ENCODE measurements at regions not wholly inside any gene's neighbourhood (a gene's known extent, or its start where the extent isn't known, plus 50 kb on each side); places are given as distances from the start of the nearest gene placed in this dataset.

DNA sequence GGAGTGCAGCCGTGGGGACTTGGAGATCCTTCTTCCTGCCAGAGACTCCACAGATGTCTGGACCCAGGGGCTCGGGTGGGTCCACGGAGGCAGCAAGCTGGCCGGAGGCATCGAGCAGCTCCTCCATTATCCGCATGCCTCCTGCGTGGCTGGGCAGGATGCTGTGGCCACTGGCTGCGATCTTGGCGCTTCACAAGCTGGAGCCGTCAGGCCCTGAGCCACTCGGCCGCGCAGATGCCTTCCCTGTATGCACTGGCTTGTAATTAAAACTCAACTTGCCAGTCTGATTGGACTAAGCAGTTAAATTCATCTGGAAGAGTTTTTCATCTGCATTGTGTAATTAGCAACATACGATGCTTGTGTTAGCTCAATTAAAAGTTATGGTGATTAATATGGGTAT is 151.5 kb downstream of the AACS start:
- Mint-ChIP-seq H3K27ac (no peak overlapping the region), H3K27me3 (no peaks in the 10 kb centered on the region), H3K4me3 (no peak overlapping the region), H3K9me3 (peaks cover 0 to 2% (median 0%) of the 10 kb centered on the region in 7 donors), H3K36me3 (no peaks in the 10 kb centered on the region), H3K4me1 (no peaks in the 10 kb centered on the region)
- Histone ChIP-seq H3K9me3 (ENCODE audit: control insufficient read depth in 2 of 2, low read length in 2 of 2) (no peaks in the 10 kb centered on the region), H3K4me1 (ENCODE audit: control insufficient read depth, insufficient read depth, low read length, poor library complexity, severe bottlenecking) (no peaks in the 10 kb centered on the region), H3K36me3 (ENCODE audit: control insufficient read depth, insufficient read depth, low read length) (no peaks in the 10 kb centered on the region), H3K4me3 (ENCODE audit: low read depth, low read length) (no peak overlapping the region), H3K27ac (ENCODE audit: insufficient read depth, low read length, poor library complexity, severe bottlenecking) (no peak overlapping the region), H3K27me3 (ENCODE audit: control insufficient read depth, insufficient read depth, low read length) (no peaks in the 10 kb centered on the region)
- DNase-seq (no peak), ATAC-seq (ENCODE audit: low read depth in 2 of 2) (no peak)

DNA sequence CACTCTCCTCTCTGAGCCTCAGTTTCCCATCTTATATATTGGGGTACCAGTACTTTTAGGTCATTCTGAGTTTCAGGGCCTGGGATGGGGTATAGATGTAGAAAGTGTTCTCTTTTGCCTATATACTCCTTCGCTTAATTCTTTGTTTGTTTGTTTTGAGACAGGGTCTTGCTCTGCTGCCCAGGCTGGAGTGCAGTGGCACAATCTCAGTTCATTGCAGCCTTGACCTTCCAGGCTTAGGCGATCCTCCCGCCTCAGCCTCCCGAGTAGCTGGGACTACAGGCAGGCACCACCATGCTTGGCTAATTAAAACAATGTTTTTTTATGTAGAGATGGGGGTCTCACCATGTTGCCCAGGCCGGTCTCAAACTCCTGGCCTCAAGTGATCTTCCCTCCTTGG is 152.1 kb downstream of the AACS start:
- Mint-ChIP-seq H3K9me3 (peaks cover 0 to 2% (median 0%) of the 10 kb centered on the region in 7 donors), H3K4me1 (no peaks in the 10 kb centered on the region), H3K27me3 (no peaks in the 10 kb centered on the region), H3K4me3 (no peak overlapping the region), H3K36me3 (no peaks in the 10 kb centered on the region), H3K27ac (no peak overlapping the region)
- DNase-seq (no peak), ATAC-seq (ENCODE audit: low read depth in 2 of 2) (no peak)
- H3K4me1 ChIP-seq (ENCODE audit: control insufficient read depth, insufficient read depth, low read length, poor library complexity, severe bottlenecking) = no peaks in the 10 kb centered on the region
- H3K27ac ChIP-seq (ENCODE audit: insufficient read depth, low read length, poor library complexity, severe bottlenecking) = no peak overlapping the region
- no peak overlapping the region for H3K4me3 ChIP-seq (ENCODE audit: low read depth, low read length)
- no peaks in the 10 kb centered on the region for H3K36me3 ChIP-seq (ENCODE audit: control insufficient read depth, insufficient read depth, low read length)
- H3K9me3 ChIP-seq (ENCODE audit: control insufficient read depth in 2 of 2, low read length in 2 of 2) = no peaks in the 10 kb centered on the region
- no peaks in the 10 kb centered on the region for H3K27me3 ChIP-seq (ENCODE audit: control insufficient read depth, insufficient read depth, low read length)

DNA sequence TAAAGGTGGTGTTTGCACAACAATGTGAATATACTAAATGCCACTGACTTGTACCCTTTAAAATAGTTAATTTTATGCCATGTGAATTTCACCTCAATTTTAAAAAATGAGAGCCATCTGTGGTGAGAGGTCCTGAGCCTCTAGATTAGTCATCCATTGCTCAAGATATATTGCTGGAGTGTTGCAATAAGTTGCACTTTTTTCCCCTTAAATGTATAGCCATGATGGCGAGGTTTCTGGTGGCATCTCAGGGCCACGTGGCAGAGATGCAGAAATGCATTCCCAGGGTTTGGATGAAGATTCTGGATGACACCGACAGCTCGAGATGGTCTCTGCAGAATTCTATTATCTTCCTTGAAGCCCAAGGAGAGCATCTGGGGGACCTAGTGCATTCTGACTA is 153.7 kb downstream of the AACS start:
- Mint-ChIP-seq H3K4me3 (no peak overlapping the region), H3K27me3 (no peaks in the 10 kb centered on the region), H3K9me3 (no peaks in the 10 kb centered on the region), H3K4me1 (no peaks in the 10 kb centered on the region), H3K36me3 (no peaks in the 10 kb centered on the region), H3K27ac (no peak overlapping the region)
- no peaks in the 10 kb centered on the region for H3K9me3 ChIP-seq (ENCODE audit: control insufficient read depth in 2 of 2, low read length in 2 of 2)
- H3K4me1 ChIP-seq (ENCODE audit: control insufficient read depth, insufficient read depth, low read length, poor library complexity, severe bottlenecking) = no peaks in the 10 kb centered on the region
- H3K4me3 ChIP-seq (ENCODE audit: low read depth, low read length) = no peak overlapping the region
- no peak for ATAC-seq (ENCODE audit: low read depth in 2 of 2)
- no peak for DNase-seq
- H3K36me3 ChIP-seq (ENCODE audit: control insufficient read depth, insufficient read depth, low read length) = no peaks in the 10 kb centered on the region
- H3K27me3 ChIP-seq (ENCODE audit: control insufficient read depth, insufficient read depth, low read length) = no peaks in the 10 kb centered on the region
- no peak overlapping the region for H3K27ac ChIP-seq (ENCODE audit: insufficient read depth, low read length, poor library complexity, severe bottlenecking)

DNA sequence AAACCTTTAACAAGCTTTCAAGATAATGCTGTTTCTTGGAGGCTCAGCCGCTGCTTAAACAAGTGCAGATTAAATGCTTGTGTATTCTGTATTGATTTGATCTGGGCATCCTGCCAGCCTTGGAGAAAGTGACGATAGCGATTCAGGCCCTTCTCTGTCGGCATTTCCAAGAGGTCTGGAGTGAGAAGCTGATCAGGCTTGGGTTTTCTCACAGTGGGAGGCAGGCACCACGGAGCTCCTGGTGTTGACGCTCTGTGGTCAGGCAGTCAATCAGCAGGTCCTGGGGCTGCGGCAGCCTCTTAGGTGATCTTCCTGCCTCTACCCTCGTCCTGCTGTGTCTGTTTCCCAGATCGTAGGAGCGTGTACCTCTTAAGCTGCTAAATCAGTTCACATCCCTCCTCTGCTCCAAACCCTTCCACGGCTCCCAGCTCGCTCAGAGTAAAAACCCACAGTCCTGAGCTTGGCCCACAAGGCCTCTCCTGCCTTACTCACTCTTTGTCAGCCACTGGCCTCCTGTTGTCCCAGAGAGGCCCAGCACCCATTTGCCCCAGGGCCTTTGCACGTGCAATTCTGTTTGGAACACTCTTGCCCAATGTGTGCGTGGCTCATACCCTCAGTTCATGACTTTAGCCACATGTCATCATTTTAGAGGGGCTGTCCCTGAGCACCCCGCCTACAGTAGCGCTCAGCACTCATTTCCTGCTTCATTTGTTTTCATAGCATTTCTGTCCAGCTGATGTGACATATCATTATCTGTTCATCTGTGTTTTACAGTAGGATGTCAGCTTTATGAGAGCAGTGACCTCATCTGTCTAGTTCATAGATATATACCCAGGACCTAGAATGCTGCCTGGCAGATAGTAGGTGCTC is 155.4 kb downstream of the AACS start:
- H3K4me1 Mint-ChIP-seq = no peaks in the 10 kb centered on the region
- Histone ChIP-seq H3K27ac (ENCODE audit: insufficient read depth, low read length, poor library complexity, severe bottlenecking) (no peak overlapping the region), H3K36me3 (ENCODE audit: control insufficient read depth, insufficient read depth, low read length) (no peaks in the 10 kb centered on the region), H3K27me3 (ENCODE audit: control insufficient read depth, insufficient read depth, low read length) (peaks cover 2% of the 10 kb centered on the region), H3K9me3 (ENCODE audit: control insufficient read depth in 2 of 2, low read length in 2 of 2) (no peaks in the 10 kb centered on the region), H3K4me3 (ENCODE audit: low read depth, low read length) (no peak overlapping the region), H3K4me1 (ENCODE audit: control insufficient read depth, insufficient read depth, low read length, poor library complexity, severe bottlenecking) (no peaks in the 10 kb centered on the region)
- H3K9me3 Mint-ChIP-seq = no peaks in the 10 kb centered on the region
- DNase-seq (no peak), ATAC-seq (ENCODE audit: low read depth in 2 of 2) (no peak)
- H3K27ac Mint-ChIP-seq = no peak overlapping the region
- no peaks in the 10 kb centered on the region for H3K36me3 Mint-ChIP-seq
- H3K4me3 Mint-ChIP-seq = no peak overlapping the region
- H3K27me3 Mint-ChIP-seq = no peaks in the 10 kb centered on the region

DNA sequence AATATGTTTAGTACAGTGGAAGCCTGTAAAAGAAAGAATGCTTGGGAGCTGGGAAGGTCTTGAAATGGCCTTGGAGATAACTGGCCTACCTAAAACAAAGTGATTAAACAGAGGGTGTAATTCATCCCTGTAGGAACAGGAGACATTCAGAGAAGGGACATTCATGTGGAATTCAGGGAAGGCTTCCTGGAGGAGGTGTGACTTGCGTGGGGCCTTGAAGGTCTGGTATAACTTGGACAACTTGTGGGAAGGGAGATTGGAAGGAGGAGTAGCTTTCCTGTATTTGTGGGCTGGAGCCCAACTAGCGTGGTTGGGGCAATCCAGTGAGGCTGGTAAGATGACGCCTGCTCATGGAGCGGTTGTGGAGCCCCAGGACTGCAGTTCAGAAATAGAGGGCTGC is 156.4 kb downstream of the AACS start:
- Mint-ChIP-seq H3K4me3 (no peak overlapping the region), H3K9me3 (no peaks in the 10 kb centered on the region), H3K27me3 (no peaks in the 10 kb centered on the region), H3K4me1 (no peaks in the 10 kb centered on the region), H3K36me3 (no peaks in the 10 kb centered on the region), H3K27ac (no peak overlapping the region)
- Histone ChIP-seq H3K9me3 (ENCODE audit: control insufficient read depth in 2 of 2, low read length in 2 of 2) (no peaks in the 10 kb centered on the region), H3K4me1 (ENCODE audit: control insufficient read depth, insufficient read depth, low read length, poor library complexity, severe bottlenecking) (no peaks in the 10 kb centered on the region), H3K27ac (ENCODE audit: insufficient read depth, low read length, poor library complexity, severe bottlenecking) (no peak overlapping the region), H3K4me3 (ENCODE audit: low read depth, low read length) (no peak overlapping the region), H3K36me3 (ENCODE audit: control insufficient read depth, insufficient read depth, low read length) (no peaks in the 10 kb centered on the region), H3K27me3 (ENCODE audit: control insufficient read depth, insufficient read depth, low read length) (peaks cover 2% of the 10 kb centered on the region)
- DNase-seq (no peak), ATAC-seq (ENCODE audit: low read depth in 2 of 2) (no peak)

DNA sequence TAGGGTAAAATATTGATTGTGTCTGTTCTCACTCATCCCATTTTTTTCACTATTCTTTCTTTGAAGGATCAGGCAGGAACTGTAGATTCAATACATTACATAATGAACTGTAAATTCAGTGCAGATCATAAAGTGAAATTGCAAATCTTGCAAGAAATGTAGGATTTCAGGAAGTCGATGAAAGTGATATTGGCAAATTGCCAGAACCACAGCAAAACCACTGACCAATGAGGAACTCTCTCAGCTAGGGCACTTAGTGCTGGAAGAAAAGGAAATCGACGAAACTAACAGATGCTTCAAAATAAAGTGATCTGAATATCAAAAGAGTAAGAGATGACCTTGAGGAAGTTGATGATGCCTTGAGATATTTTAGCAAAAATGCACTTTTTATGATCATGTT is 157.6 kb downstream of the AACS start:
- H3K9me3 ChIP-seq (ENCODE audit: control insufficient read depth in 2 of 2, low read length in 2 of 2) = no peaks in the 10 kb centered on the region
- no peak overlapping the region for H3K4me3 Mint-ChIP-seq
- DNase-seq (no peak), ATAC-seq (ENCODE audit: low read depth in 2 of 2) (no peak)
- no peak overlapping the region for H3K27ac ChIP-seq (ENCODE audit: insufficient read depth, low read length, poor library complexity, severe bottlenecking)
- no peaks in the 10 kb centered on the region for H3K36me3 Mint-ChIP-seq
- H3K4me1 Mint-ChIP-seq = no peaks in the 10 kb centered on the region
- no peaks in the 10 kb centered on the region for H3K27me3 Mint-ChIP-seq
- no peak overlapping the region for H3K4me3 ChIP-seq (ENCODE audit: low read depth, low read length)
- H3K27me3 ChIP-seq (ENCODE audit: control insufficient read depth, insufficient read depth, low read length) = peaks cover 2% of the 10 kb centered on the region
- no peaks in the 10 kb centered on the region for H3K4me1 ChIP-seq (ENCODE audit: control insufficient read depth, insufficient read depth, low read length, poor library complexity, severe bottlenecking)
- no peaks in the 10 kb centered on the region for H3K36me3 ChIP-seq (ENCODE audit: control insufficient read depth, insufficient read depth, low read length)
- H3K27ac Mint-ChIP-seq = no peak overlapping the region
- no peaks in the 10 kb centered on the region for H3K9me3 Mint-ChIP-seq

DNA sequence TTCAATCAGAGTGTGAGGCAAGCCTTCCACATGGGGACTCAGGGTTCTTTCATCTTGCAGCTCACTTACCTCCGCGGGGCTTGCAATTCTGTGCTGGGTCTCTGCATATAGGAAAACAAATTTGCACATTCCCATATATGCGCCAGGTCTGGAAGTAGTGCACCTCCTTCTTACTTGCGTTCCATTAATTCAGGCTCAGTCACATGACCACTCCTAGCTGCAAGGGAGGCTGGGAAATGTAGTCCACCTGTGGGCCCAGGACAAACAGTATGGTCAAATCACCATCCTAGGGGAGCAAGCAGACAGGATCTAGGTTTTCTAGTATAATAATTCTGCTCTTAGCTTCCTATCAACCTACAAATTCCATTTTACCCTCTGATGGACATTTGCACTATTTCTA is 160.4 kb downstream of the AACS start:
- Histone ChIP-seq H3K4me1 (ENCODE audit: control insufficient read depth, insufficient read depth, low read length, poor library complexity, severe bottlenecking) (no peaks in the 10 kb centered on the region), H3K27me3 (ENCODE audit: control insufficient read depth, insufficient read depth, low read length) (peaks cover 2% of the 10 kb centered on the region), H3K36me3 (ENCODE audit: control insufficient read depth, insufficient read depth, low read length) (no peaks in the 10 kb centered on the region), H3K9me3 (ENCODE audit: control insufficient read depth in 2 of 2, low read length in 2 of 2) (no peaks in the 10 kb centered on the region), H3K4me3 (ENCODE audit: low read depth, low read length) (no peak overlapping the region), H3K27ac (ENCODE audit: insufficient read depth, low read length, poor library complexity, severe bottlenecking) (no peak overlapping the region)
- Mint-ChIP-seq H3K36me3 (no peaks in the 10 kb centered on the region), H3K27me3 (no peaks in the 10 kb centered on the region), H3K4me3 (no peak overlapping the region), H3K4me1 (no peaks in the 10 kb centered on the region), H3K9me3 (no peaks in the 10 kb centered on the region), H3K27ac (no peak overlapping the region)
- ATAC-seq (ENCODE audit: low read depth in 2 of 2) = no peak
- DNase-seq = no peak

DNA sequence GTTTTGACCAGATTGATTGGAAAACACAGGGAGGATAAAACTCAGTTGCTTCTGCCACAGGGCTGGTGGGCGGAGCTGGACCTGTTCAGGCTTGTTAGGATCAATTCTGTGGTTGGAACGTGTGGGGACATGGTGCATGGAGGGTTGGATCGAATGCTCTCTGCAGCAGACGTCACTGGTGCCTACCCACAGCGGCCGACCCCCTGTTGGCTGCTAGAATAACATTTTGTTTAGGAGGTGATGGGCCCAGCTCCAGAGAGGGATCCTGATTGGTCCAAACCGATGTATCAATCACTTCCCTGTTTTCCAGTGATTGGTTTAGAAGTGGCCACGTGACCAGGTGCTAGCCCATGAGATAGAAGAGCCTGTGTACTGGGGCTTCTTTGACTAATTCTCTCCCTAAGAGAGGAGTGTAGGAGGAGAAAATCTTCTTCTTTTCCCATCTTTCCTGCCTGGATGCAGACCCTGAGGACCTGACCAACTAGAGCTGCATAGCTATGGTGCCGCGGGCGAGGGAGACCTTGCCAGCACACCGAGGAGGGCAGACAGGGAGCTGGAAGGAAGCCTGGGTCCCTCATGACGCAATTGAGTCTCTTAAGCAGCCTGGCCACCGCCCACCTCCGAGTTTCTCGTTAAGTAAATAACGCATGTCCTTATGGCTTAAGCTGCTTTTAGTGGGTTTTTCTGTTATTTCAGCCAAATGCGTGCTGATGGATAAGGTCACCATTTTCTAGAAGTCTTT is 163.5 kb downstream of the AACS start:
- Mint-ChIP-seq H3K36me3 (no peaks in the 10 kb centered on the region), H3K4me3 (no peak overlapping the region)

More for the DNA sequence above, 163.5 kb downstream of the AACS start:
- no peaks in the 10 kb centered on the region for H3K4me1 Mint-ChIP-seq
- no peak for ATAC-seq (ENCODE audit: low read depth in 2 of 2)
- no peaks in the 10 kb centered on the region for H3K27me3 Mint-ChIP-seq
- Histone ChIP-seq H3K36me3 (ENCODE audit: control insufficient read depth, insufficient read depth, low read length) (no peaks in the 10 kb centered on the region), H3K27ac (ENCODE audit: insufficient read depth, low read length, poor library complexity, severe bottlenecking) (no peak overlapping the region), H3K27me3 (ENCODE audit: control insufficient read depth, insufficient read depth, low read length) (peaks cover 2% of the 10 kb centered on the region), H3K4me1 (ENCODE audit: control insufficient read depth, insufficient read depth, low read length, poor library complexity, severe bottlenecking) (no peaks in the 10 kb centered on the region), H3K4me3 (ENCODE audit: low read depth, low read length) (no peak overlapping the region), H3K9me3 (ENCODE audit: control insufficient read depth in 2 of 2, low read length in 2 of 2) (no peaks in the 10 kb centered on the region)
- no peak overlapping the region for H3K27ac Mint-ChIP-seq
- H3K9me3 Mint-ChIP-seq = no peaks in the 10 kb centered on the region
- DNase-seq = no peak
